ENCODE measurements at regions not wholly inside any gene's neighbourhood (a gene's known extent, or its start where the extent isn't known, plus 50 kb on each side); places are given as distances from the start of the nearest gene placed in this dataset.

GRCh38 chr4:125991398-125991797 lies 676.6 kb downstream of the FAT4 start:
- TF ChIP-seq CTCF (IDR thresholded peaks at IDR 0.05): no peak
- no peak for TF ChIP-seq POLR2A (IDR thresholded peaks at IDR 0.05)
